ENCODE measurements at regions not wholly inside any gene's neighbourhood (a gene's known extent, or its start where the extent isn't known, plus 50 kb on each side); places are given as distances from the start of the nearest gene placed in this dataset.

GRCh38 chr18:45156946-45157345 is 458.3 kb upstream of the SLC14A2 start:
- Histone ChIP-seq H3K27ac (ENCODE audit: control insufficient read depth, insufficient read depth) (no peak overlapping the region), H3K9ac (ENCODE audit: control insufficient read depth, insufficient read depth, low read length) (no peak overlapping the region), H2AFZ (ENCODE audit: control insufficient read depth, low read depth, low read length) (no peak overlapping the region), H3K79me2 (ENCODE audit: control insufficient read depth, insufficient read depth, low read length) (no peaks in the 10 kb centered on the region), H3K4me3 (no peak overlapping the region), H3K4me1 (ENCODE audit: control insufficient read depth, insufficient read depth, low read length) (no peaks in the 10 kb centered on the region), H3K9me3 (replicated peaks; ENCODE audit: control insufficient read depth, insufficient read depth, low read length) (no peaks in the 10 kb centered on the region), H3K36me3 (ENCODE audit: control insufficient read depth in 2 of 2, insufficient read depth in 2 of 2, low read length in 1 of 2) (no peaks in the 10 kb centered on the region), H3K4me2 (ENCODE audit: control insufficient read depth, insufficient read depth) (no peak overlapping the region), H3K27me3 (replicated peaks in 1 of 2; ENCODE audit: control insufficient read depth in 2 of 2, insufficient read depth in 2 of 2, low read length in 1 of 2) (no peaks in the 10 kb centered on the region), H4K20me1 (ENCODE audit: control insufficient read depth, insufficient read depth) (no peaks in the 10 kb centered on the region)
- in situ Hi-C loops (cut with MboI) (no loop called here), intact Hi-C loops (cut with micrococcal nuclease; ENCODE audit: unreplicated experiment) (no loop called here)
- CTCF ChIA-PET, result interaction anchor here (1.5 kb wide), 1 partner anchor 25 kb away, joined by 4 read pairs; no protein-coding TSS in a partner anchor
- SMC1A ChIA-PET (ENCODE audit: uncharacterized antibody, unreplicated experiment), result interaction anchor here (1.0 to 2.0 kb wide), 6 partner anchors 13 to 56 kb away, joined by 3 to 5 read pairs (median 3); no protein-coding TSS in a partner anchor
- POLR2A ChIA-PET, result interaction anchor here (0.9 kb wide), 1 partner anchor 20 kb away, joined by 3 read pairs; no protein-coding TSS in a partner anchor
- WGBS (ENCODE audit: insufficient coverage, insufficient replicate concordance, low lambda C conversion rate, missing lambda C conversion rate), result 78% methylated on average over 3 of the region's 3 CpGs
- TF ChIP-seq ZNF24 (IDR thresholded peaks at IDR 0.05) (no peak), ZZZ3 (IDR thresholded peaks at IDR 0.05; ENCODE audit: control insufficient read depth, insufficient read length, low read depth) (no peak), IKZF2 (IDR thresholded peaks at IDR 0.05) (no peak), BCLAF1 (IDR thresholded peaks at IDR 0.05) (no peak), CBX3 (IDR thresholded peaks at IDR 0.05; ENCODE audit: borderline replicate concordance, low read depth) (no peak), IRF4 (IDR thresholded peaks at IDR 0.05; ENCODE audit: low read depth, low read length) (no peak), MXI1 (IDR thresholded peaks at IDR 0.05; ENCODE audit: low read depth, low read length) (no peak), POLR2AphosphoS5 (IDR thresholded peaks at IDR 0.05; ENCODE audit: low read length) (no peak), ZSCAN29 (IDR thresholded peaks at IDR 0.05) (no peak), RFX5 (IDR thresholded peaks at IDR 0.05; ENCODE audit: low read depth, low read length) (no peak), BACH1 (IDR thresholded peaks at IDR 0.05; ENCODE audit: borderline replicate concordance) (no peak), RELB (IDR thresholded peaks at IDR 0.05; ENCODE audit: low read depth) (no peak), RAD21 (IDR thresholded peaks at IDR 0.05; ENCODE audit: insufficient read depth, low read depth, low read length) (no peak)
- no peak for FAIRE-seq
- no peak for ATAC-seq
- RAD21 ChIA-PET (ENCODE audit: unreplicated experiment), result interaction anchor here (1.1 kb wide), 1 partner anchor 16 kb away, joined by 3 read pairs; no protein-coding TSS in a partner anchor
- no TSS peak for BruUV-seq (replicated peaks)
- no peak for DNase-seq (ENCODE audit: low read depth, low spot score)

Measured in GM12878 (cell line).